ENCODE measurements at regions not wholly inside any gene's neighbourhood (a gene's known extent, or its start where the extent isn't known, plus 50 kb on each side); places are given as distances from the start of the nearest gene placed in this dataset.

GRCh38 chr2:128736046-128736688 lies 417.5 kb upstream of the HS6ST1 start:
- no peak for TF ChIP-seq CTCF (IDR thresholded peaks at IDR 0.05; ENCODE audit: insufficient read depth, low read length)
- TF ChIP-seq REST (IDR thresholded peaks at IDR 0.05; ENCODE audit: insufficient replicate concordance, low read depth), result no peak
- TF ChIP-seq GABPA (IDR thresholded peaks at IDR 0.05; ENCODE audit: low read depth), result no peak
- no peak for TF ChIP-seq POLR2AphosphoS5 (IDR thresholded peaks at IDR 0.05; ENCODE audit: low read depth)
- no peak for TF ChIP-seq SPI1 (IDR thresholded peaks at IDR 0.05; ENCODE audit: borderline replicate concordance, low read depth)
- no peak overlapping the region for H3K4me3 ChIP-seq (replicated peaks; ENCODE audit: insufficient read depth, low read length)

GRCh38 chr2:128736689-128737545 lies 418.2 kb upstream of the HS6ST1 start:
- TF ChIP-seq POLR2AphosphoS5 (IDR thresholded peaks at IDR 0.05; ENCODE audit: low read depth), result no peak
- no peak for TF ChIP-seq REST (IDR thresholded peaks at IDR 0.05; ENCODE audit: insufficient replicate concordance, low read depth)
- peak; percentile 90 for TF ChIP-seq CTCF (IDR thresholded peaks at IDR 0.05; ENCODE audit: insufficient read depth, low read length)
- no peaks in the 10 kb centered on the region for H3K27me3 ChIP-seq (ENCODE audit: insufficient read depth, poor library complexity, severe bottlenecking)
- no peak overlapping the region for H3K27ac ChIP-seq (replicated peaks)
- peak in 1 of 2 experiments; percentile 66 for DNase-seq (ENCODE audit: low read depth in 1 of 2, low spot score in 1 of 2)
- H3K4me3 ChIP-seq (replicated peaks; ENCODE audit: insufficient read depth, low read length), result no peak overlapping the region

More at GRCh38 chr2:128736046-128736688, 417.5 kb upstream of the HS6ST1 start:
- no peaks in the 10 kb centered on the region for H3K27me3 ChIP-seq (ENCODE audit: insufficient read depth, poor library complexity, severe bottlenecking)
- no peak for DNase-seq (ENCODE audit: low read depth in 1 of 2, low spot score in 1 of 2)
- no peak overlapping the region for H3K27ac ChIP-seq (replicated peaks)

GRCh38 chr2:128737546-128737826 lies 418.8 kb upstream of the HS6ST1 start:
- DNase-seq (ENCODE audit: low read depth in 1 of 2, low spot score in 1 of 2), result no peak
- Histone ChIP-seq H3K27me3 (ENCODE audit: insufficient read depth, poor library complexity, severe bottlenecking) (no peaks in the 10 kb centered on the region), H3K4me3 (replicated peaks; ENCODE audit: insufficient read depth, low read length) (no peak overlapping the region), H3K27ac (replicated peaks) (no peak overlapping the region)
- no peak for TF ChIP-seq GABPA (IDR thresholded peaks at IDR 0.05; ENCODE audit: low read depth)
- TF ChIP-seq SPI1 (IDR thresholded peaks at IDR 0.05; ENCODE audit: borderline replicate concordance, low read depth), result no peak
- TF ChIP-seq REST (IDR thresholded peaks at IDR 0.05; ENCODE audit: insufficient replicate concordance, low read depth), result no peak
- no peak for TF ChIP-seq CTCF (IDR thresholded peaks at IDR 0.05; ENCODE audit: insufficient read depth, low read length)
- TF ChIP-seq POLR2AphosphoS5 (IDR thresholded peaks at IDR 0.05; ENCODE audit: low read depth), result no peak

All from HL-60 (cell line).